SK-N-SH treated with all-trans-retinoic acid at 6 μM for 48 hours (cell line): ENCODE measurements at regions not wholly inside any gene's neighbourhood (a gene's known extent, or its start where the extent isn't known, plus 50 kb on each side); places are given as distances from the start of the nearest gene placed in this dataset.

ENCODE experiments used
- ESRRG ChIP-seq: fragments of 250-450 bp; sonication (Bioruptor Pico); IDR thresholded peaks from 2 replicates; pipeline ENCODE4 v1.6.1; 2021; ENCODE audit warnings: mild to moderate bottlenecking
- ZFP30 ChIP-seq: fragments of 450-650 bp; formaldehyde crosslinking; IDR thresholded peaks from 2 replicates; pipeline ENCODE4 v1.5.0; 2022; ENCODE audit warnings: mild to moderate bottlenecking, moderate library complexity
- ZNF8 ChIP-seq: fragments of 450-650 bp; formaldehyde crosslinking; IDR thresholded peaks from 2 replicates; pipeline ENCODE4 v1.5.0; 2020; ENCODE audit warnings: mild to moderate bottlenecking, moderate library complexity
- TF ChIP-seq, protein P1 (sequence below): fragments of 250-450 bp; sonication (Bioruptor Pico); IDR thresholded peaks from 2 replicates; pipeline ENCODE4 v1.5.1; 2020; ENCODE audit warnings: low read depth, mild to moderate bottlenecking, moderate library complexity

DNA sequence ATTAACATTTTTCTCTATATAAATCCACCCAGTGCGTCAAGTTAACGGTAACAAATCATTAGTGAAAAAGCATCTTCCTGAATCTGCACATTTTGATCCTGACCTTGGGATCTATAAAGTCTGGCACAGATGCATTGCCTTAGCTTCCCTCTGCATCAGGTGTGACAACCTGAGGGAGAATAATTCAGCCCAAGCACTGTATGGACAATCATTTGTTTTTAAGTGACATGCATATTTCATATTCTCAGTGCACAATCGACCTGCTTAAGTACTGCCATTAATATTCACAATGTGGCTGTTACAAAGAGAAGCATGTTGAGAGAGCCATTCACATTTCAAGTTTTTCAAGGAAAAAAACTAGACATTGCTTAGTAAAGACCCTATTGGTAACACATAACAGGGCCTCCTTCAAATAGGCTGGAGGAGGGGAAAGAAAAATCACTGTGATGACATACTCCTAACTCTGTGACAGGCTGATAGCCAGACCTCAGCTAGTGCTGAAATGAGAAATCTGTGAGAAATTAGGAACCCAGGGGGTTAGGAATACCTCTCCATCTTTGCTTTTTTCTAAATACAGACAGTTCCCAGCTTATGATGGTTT lies 505.3 kb upstream of the CDH5 start:
- TF ChIP-seq ESRRG (no peak), ZNF8 (CRISPR knock-in tag) (no peak), ZFP30 (no peak)
- TF ChIP-seq, protein P1, sequence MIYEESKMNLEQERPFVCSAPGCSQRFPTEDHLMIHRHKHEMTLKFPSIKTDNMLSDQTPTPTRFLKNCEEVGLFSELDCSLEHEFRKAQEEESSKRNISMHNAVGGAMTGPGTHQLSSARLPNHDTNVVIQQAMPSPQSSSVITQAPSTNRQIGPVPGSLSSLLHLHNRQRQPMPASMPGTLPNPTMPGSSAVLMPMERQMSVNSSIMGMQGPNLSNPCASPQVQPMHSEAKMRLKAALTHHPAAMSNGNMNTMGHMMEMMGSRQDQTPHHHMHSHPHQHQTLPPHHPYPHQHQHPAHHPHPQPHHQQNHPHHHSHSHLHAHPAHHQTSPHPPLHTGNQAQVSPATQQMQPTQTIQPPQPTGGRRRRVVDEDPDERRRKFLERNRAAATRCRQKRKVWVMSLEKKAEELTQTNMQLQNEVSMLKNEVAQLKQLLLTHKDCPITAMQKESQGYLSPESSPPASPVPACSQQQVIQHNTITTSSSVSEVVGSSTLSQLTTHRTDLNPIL (CRISPR knock-in tag), result no peak
